Stimulated activated CD8-positive, alpha-beta memory T cell treated with anti-CD3 and anti-CD28 coated beads, Interleukin-15, amount 100 ng/mL, for 24 hours (primary cell): ENCODE measurements at regions not wholly inside any gene's neighbourhood (a gene's known extent, or its start where the extent isn't known, plus 50 kb on each side); places are given as distances from the start of the nearest gene placed in this dataset.

ENCODE experiments used
- DNase-seq: peaks from one replicate; pipeline ENCODE4 v3.0.0-alpha.2; 2020; ENCODE audit warnings: low read depth

DNA sequence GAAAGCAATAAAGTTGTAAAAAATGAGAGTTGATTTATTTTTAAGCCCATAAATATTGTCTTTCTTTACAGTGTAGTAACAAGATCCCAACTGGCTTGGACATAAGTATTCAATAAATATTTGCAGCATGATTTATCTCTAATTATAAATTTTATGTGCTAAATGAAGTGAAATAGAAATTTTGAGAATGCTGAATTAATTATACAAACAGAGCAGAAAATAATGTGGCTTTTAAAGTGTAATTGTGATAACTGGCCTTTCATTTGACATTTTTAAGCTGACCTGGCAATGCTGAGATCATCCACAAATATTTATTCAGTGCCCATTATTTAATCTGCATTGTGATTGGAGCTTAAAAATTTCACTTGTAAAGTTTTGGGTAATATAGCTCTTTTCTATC is 201.6 kb upstream of the NAV3 start:
- no peak for DNase-seq

DNA sequence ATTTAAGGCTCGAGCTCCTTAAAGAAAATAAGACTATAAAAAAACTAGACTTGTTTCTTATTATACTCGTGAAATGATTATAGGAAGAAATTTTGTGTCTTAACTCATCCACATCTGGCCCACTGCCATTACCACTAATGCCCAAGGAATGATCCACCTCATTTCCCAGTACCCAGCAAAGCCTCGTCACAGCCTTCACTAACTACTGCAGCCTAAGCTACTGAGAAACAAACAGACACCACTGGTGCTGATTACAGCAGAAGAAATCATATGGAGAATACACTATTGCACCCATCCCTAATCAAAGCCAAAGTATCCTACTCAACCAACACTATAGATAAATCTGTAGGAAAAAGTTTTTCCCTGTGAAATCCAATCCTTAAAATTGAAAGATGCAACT is 205.3 kb upstream of the NAV3 start:
- no peak for DNase-seq

DNA sequence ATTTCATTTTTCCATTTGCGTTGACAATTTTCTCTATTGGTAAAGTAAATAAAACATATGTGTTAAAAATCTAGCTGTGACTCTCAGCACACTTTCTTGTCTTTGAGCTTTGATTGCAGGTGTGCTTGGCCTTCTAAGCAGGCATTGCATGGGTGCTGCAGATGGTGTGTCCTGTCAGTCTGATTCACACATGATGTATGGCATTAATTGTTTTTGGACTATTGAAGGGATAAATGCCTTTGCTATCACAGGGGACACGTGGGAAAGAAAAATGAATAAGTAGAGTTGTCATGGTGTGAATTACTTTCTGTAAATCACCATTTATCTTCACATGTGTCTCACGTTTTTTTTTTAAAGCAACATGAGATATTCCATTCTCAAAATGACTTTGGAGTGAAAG is 211.3 kb upstream of the NAV3 start:
- no peak for DNase-seq

DNA sequence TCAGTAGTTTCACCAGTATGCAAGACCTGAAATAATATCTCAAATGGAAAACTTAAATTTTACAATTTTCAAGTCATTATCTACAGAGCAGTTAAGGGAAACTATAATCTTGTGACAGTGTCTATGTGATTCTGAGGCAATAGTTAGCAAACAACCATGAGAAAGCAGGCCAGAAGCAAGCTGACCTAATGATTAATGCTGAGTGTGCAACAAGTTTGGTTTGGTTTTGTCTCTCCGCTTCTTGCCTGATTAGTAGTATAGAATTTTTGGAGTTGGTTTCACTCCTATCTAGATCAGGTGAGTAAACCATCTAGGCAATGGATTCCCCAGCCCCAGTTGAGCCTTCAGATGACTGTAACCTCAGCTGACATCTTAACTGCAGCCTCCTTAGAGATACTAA is 212.9 kb upstream of the NAV3 start:
- DNase-seq = no peak

DNA sequence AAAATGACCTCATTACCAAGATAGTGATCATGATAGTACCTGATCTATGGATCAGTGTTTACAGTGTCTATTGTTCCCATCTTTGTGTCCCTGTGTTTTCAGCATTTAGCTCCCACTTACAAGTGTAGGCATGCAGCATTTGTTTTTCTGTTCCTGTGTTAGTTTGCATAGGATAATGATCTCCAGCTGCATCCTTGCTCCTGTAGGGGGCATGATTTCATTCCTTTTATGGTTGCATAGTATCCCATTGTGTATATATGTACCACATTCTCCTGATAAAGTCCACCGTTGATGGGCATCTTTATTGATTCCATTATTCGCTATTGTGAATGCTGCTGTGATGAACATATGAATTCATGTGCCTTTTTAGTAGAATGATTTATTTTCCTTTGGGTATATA is 215.4 kb upstream of the NAV3 start:
- no peak for DNase-seq

DNA sequence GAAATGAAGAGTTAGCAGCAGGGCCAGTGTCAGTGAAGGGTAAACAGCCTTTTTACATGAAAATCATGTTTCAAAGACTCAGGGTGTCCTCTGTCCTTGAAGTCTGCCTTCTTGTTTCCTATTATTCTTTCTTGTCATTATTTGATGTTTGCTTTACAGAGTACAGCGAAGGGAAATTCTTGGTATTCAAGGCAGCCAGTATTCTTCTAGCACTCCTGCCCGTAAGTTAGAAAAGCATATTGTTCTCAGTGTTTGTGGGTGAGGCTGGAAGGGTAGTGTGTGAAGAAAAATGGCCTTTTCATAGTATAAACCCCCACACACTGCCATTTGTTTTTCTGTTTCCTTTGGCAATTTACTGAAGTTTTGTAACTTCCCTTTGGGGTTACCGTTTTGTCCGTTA is 217.3 kb upstream of the NAV3 start:
- no peak for DNase-seq

DNA sequence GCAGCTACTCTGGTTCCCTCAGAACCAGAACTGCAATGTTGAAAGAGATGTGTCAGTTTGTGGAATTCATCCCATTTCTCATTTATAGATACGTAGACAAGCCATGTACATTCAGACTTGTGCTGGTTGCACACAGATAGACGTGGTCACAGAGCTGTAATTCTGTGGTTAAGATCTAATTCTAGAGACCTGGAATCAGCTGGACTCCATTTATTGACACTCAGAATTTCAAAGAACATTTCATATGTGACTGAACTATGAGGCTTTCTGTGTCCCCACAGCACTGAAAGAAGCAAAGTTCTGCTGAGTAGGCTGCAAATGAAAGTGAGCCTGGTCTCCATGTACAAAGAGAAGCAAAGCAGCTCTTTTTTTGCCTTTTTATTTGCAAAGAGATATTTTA is 220.2 kb upstream of the NAV3 start:
- DNase-seq = no peak

DNA sequence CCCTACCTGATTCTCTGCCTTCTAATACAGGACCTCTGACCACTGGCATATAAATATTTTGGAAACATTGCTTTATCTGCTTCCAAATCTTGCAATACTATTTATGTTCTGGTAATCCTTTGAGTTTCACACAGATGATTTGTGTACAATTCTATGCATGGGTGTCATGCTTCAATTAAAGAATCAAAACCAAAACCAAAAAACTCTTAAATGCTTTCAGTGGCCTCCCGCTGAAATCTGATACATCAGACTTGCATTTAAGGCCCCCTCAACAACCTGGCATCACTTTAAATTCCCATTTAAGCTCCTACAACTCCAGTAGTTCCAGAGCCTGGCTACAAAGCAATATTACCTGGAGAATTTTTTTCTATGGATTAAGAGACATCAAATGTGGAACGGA is 221.7 kb upstream of the NAV3 start:
- DNase-seq = no peak

DNA sequence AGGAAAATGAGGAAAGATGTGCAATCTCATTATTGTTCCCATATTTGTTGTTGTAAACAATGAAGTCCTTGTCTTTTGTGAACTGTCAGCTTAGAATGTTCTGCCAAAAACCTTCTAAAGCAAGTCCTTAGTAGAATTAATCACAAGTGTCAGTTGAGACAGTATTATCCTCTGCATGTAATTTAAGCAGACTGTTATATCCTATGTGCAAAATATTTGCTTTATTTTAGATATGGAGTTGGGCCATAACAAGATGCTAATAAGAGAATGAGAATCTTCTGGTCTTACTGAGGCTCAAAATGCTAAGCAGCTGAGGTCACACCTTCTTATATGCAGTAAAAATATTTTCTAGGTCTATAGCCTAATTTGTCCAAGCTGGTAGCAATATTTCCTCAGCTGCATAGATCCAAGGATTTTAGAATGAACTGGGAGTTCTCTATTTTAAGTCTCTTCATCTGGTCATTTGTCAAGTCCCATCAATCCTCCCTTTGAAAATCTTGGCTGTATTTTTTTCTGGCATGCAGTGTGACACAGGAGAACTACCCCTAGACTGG is 222.3 kb upstream of the NAV3 start:
- no peak for DNase-seq

DNA sequence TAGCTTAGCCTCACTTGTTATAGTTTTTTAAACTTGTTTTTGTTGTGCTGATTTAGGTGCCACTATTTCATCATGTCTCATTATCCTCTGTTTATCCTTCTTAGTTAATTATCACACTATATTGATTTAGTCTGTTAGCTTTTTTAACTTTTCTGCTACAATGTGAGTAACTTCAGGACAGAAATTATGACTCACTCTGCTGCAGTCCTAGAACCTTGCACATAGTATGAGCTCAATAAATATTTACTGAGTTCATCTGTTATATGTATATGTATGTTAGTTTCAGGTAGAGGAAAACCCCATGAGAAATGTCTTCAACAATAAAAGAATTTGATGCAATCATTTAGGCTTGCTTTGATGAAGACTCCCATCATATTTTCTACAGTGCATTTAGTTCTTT is 224.3 kb upstream of the NAV3 start:
- DNase-seq = no peak

DNA sequence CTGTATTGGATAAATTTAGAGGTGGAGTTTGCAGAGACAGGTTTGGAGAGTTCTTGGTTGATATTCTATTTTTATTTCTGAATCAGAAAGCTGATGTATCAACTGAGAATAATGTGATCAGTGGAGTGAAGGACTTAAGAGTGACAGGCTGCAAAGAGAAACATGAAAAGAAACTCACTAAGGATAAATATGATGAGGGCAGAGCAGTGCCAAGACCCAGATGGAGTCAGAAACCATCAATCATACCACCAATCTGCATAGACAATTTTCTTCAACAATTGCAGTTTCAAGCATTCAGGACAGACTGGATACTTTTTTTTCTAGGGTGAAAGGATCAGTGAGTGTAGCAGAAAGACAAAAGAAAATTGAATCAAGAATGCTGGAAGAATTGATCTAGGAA is 226.7 kb upstream of the NAV3 start:
- no peak for DNase-seq

DNA sequence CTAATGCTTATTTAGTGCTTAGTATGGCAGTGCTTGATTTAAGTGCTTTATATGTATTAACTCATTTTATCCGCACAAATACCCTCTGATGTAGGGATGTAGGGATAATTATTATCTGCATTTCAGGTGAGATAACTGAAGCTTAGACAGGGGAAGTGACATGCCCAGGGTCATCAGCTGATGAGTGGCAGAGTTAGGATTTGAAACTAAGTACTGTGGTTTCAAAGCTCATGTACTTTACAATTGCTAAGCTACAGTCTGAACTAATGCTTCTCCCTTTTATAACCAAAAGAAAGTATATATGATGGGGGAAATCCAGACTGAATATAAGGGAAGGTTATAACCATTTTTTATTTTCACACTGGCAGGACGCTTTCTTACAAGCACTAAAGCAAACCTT is 229.6 kb upstream of the NAV3 start:
- DNase-seq = no peak

DNA sequence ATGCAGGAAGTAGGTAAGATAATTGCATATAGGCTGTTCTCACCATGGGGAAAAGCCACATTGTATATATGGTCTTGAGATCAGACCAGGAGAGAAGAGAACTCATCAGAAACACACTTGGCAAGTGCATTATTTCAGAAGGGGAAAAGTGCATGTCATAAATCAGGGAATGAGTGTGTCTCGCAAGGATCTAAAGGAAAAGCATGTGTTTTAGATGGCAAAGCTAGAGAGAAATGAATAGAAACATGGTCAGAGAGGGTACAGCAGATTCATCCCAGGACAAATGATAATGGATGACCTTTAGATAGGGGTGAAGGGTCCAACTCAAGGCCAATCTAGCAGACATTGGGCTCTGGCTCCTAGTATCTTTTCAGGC is 230.2 kb upstream of the NAV3 start:
- no peak for DNase-seq

DNA sequence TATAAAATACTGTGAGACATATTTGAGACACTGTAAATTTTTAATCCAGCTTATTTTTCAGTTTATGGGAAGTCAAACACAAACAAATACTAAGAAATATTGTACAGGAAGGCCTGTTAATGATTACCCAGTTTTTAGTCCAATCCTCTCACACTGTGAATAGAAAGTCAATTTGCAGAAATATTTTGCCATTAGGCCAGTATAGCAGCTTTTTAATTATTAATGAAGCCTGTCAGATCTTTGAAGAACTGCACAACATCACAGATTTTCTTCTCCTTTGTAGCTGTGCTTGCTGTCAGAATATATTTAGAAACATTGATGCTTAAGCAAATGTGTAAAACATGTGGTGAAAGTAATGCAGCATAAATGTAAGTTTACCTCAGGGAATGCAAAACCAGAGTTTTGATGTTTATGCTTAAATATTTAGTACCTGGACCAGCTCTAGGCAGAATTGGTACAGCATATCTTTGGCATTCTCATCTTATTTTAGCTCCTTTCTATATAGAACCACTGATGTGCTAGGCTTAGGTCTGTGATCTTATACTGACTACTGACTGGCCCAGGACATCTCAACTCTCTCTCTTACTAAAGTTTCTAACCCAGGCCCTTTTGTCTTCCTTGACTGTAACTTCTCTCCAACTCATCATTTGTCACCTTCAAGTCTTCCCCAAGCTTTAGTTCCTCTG is 230.8 kb upstream of the NAV3 start:
- DNase-seq = no peak

DNA sequence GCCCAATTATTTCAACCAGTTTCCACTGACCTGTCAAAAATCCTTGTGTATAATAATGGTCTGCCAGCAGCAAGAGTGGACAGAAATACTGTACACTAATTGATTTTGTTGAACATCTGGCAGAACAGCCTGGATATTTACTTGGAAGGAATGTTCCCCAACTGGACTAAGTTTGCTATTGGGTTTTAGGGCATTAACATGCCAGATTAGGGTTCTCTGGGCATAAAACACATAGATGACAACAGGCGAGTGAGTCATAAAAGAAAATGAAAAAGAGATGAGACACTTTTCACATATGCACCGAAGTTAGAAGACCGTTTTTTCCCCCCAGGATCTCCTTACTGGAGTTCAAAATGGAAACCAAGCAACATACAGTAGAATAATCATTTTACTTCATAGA is 236.3 kb upstream of the NAV3 start:
- DNase-seq = no peak

DNA sequence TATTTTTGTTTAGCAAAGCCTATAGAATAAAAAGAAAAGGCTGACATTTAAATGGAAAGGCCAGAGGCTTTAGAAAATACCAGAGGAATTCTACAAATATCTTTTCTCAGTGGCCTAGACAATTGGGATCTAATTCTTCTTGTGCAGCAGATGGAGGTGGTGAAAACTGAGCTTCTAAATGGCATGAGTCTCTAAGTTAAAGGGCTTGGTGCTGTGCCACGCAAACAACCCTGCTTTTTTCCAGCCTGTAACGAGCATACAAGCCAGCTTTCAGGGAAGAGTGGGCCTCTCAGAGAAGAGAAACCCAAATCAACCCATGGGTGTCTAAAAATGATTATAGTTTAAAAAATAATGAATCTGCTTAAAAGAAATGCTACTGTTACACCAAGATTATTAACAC is 237.9 kb upstream of the NAV3 start:
- DNase-seq = no peak

DNA sequence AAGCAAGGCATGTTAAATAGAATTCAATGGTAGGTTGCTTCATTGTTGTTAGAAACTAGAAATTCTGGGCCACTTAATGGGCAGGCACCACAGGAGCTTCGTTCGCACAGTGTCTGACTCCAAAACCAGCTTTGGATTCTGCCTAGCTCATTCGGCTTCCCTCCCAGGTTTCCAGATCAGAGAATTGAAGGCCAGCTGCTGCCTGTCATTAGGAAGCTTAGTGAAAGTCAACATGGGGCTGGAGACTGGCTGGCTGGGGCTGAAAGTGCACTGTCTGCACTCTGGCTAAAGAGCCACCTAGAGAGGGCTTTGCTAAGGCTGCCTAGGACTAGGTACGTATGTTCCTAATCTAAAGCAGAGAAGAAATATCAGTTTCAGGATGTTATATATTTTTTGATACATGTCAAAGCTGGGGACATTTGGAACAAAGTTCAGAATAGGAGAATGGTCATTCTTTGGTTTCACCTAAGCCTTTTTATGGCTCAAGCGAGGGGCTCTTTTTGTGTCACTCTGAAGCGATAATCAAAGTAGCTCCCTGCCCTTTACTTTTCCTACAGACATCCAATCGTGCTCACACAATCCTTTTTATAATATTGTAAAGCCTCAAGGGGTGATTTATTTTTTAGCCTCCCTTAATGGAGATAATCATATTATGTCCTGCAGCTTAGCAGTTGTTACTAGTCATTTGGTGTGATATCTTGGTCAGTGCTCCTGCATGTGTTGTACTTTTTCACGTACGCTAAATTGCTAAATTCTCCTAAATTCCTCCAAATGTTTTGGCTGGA is 238.5 kb upstream of the NAV3 start:
- no peak for DNase-seq

DNA sequence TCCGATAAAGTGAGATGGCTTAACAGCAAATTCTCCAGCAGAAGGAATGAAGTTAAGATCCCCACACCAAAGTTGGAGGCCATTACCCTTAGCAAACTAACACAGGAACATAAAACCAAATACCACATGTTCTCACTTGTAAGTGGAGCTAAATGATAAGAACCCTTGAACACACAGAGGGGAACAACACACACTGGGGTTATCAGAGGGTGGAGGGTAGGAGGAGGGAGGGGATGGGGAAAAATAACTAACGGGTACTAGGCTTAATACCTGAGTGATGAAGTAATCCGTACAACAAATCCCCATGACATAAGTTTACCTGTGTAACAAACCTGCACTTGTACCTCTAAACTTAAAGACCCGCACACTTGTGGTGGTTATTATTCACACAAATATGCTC is 240.4 kb upstream of the NAV3 start:
- DNase-seq = no peak

DNA sequence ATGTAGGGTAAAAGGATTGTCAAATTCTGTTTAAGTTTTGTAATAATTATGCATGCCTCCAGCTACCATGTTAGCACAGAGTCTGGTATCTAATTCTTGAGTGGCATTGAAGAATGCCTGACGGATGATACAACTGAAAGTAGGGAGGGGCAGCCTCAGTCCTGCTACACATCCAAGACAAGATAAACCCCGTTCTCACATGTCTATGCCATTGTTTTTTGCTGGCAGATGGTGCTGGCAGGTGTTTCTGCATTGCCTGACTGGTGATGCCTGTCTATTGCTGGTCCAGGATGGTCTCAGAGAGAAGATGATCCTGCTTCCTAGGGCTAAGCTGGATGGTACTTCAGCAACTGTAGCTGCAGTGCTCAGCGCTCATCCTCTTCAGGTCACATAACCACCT is 245.8 kb upstream of the NAV3 start:
- DNase-seq = no peak

DNA sequence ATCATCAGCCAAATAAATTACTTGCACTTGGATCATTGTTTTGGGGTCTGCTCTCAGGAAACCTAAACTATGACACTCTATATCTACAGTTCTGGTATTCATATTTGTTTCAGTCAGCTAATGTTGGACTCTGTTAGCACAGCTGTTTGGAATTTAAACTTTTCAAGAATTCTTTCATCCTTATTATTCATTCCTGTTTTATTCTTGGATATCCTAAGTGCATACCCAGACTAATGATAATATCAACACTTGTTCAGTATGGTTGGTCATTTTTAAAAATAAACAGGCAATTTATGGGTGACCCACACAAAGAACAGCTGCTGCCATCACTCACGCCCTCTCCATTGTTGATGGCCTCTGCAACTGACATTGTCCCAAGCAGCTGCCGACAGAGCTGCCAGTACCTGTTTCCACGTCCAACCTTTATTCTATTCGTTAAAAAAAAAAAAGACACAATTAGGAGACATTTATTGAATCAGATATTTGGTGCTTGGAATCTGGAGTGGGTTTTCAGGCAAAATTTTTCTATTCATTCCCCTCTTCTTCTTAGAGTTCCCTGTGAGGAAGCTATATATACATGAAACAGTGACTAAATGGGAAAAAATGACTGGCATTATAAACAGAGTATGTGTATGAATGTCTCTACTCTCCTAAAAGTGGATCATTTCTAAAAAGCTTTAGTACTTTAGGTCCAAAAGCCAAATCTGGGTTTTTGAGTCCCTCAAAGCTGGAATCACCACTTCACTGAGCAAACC is 252.1 kb upstream of the NAV3 start:
- DNase-seq = no peak

DNA sequence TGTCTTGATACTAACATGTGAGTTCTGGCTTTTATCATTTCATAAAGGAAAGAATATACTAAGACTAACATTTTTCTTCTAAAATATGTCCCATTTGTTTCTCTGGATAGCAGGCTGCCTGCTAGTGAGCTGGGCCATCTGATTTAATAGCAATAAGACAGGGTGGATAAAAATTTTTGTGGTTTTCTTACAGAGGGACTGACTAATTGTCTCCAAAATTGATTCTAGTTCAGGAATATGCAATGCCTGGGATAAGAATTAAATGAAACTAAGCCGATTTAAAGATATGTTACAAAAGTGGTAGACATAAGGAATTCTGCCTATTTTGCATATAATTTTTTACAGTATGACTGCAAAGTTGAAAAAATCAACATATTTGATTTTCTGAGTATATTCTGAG is 252.9 kb upstream of the NAV3 start:
- DNase-seq = no peak

DNA sequence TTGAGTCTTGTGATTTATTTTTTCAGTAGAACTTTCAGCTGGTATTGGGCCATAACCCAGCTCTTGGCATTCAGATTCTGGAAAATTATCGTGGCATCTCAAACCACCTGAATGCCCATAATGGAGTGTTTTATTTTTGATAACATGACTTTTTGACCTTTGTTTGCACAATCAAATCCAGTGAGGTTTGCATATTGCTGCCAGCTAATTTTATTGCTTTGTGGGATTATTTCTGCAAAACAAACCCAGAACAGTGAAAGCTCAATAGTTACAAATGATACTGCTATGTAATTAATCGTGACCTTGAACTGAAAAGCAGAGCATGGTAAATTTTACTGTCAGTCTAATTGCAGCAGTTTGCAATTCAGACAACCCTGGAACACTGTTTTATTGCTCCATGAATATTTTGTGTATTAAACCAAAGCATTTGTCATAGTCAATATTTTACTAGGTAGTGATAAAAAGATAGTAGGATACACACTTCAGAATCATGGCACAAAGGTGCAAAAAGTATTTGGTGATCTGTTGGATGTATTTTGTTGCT is 255.2 kb upstream of the NAV3 start:
- no peak for DNase-seq

DNA sequence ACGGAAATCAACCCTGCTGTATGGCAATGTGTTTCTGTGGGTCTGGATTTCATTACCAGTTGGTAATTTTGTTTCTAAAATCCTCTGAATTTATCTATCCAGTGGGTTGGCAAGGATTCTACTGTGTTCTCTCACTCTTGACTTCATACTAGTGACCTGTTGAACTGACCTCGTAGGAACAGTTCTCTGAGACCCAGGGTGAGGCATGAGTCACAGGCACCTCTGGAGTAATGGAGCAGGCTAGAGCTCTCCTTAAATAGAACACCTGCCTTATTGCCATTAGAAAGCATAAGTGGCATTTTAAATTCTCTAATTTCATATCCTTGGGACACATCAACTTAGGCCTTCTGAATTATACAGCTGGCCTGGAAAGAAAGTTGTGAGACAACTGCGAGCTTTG is 258.3 kb upstream of the NAV3 start:
- no peak for DNase-seq
